CD1c-positive myeloid dendritic cell (primary cell): ENCODE measurements at regions not wholly inside any gene's neighbourhood (a gene's known extent, or its start where the extent isn't known, plus 50 kb on each side); places are given as distances from the start of the nearest gene placed in this dataset.

Experiments
- DNase-seq: peaks from one replicate; pipeline ENCODE4 v3.0.0-alpha.2; 2016; ENCODE audit errors: extremely low spot score

DNA sequence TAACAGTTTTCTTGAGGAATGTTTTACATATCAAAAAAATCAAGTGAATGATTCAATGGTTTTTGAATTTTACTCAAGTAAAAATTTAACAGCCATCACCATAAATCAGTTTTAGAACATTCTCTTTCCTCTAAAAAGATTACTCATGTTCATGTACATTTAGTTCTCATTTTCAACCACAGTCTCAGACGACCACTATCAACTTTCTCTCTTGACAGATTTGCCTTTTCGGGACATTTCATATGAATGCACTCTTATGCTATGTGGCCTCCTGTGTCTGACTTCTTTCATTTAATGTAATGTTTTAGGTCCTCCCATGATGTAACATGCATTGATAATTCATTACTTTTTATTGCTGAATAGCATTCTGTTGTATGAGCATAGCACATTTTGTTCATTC, 309.3 kb upstream of the PLSCR5 start:
- no peak for DNase-seq

- DNase-seq: no peak
Measured at GRCh38 chr3:146912241-146913015, 307.3 kb upstream of the PLSCR5 start.

GRCh38 chr3:146903927-146904326, 298.8 kb upstream of the PLSCR5 start:
- DNase-seq: no peak

DNA sequence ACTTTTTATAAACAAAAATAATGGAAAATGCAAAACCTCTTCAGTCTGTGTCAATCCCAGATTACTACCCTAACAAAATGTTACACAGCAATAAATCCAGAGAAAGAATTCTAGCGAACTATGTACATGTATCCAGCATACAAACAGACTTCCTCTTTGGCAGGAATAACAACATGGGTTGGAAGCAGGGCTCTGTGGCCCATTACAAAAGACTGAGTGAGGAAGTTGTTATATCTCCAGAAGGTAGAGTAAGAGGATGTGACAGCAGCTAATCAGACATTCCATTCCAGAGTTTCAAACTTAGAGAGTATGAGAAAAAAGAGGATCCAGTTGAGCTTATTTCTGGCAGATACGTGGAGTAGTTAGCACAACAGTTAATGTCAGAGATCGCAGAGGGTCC, 294.0 kb upstream of the PLSCR5 start:
- no peak for DNase-seq

DNA sequence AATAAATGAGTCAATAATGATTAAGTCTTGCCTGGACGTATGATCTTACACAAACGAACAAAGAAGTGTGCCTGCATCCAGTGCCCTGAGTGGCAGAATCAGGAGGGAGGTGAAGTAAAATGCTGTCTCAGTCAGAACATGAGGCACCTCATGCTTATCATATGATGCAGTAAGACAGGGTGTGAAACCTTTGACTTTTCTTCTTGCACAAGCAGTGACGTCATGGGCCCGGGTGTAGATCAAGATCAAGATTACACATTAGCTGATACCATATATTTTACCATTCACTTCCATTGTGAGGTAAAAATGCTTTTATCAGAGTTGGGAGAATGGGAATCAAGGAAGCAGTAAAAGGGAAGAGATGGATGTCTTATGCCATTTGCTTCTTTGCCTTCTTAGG, 291.6 kb upstream of the PLSCR5 start:
- DNase-seq: no peak

- DNase-seq: no peak
Measured at GRCh38 chr3:146895026-146895749, 290.0 kb upstream of the PLSCR5 start.

GRCh38 chr3:146894406-146894805, 289.3 kb upstream of the PLSCR5 start:
- no peak for DNase-seq

GRCh38 chr3:146892041-146892440, 286.9 kb upstream of the PLSCR5 start:
- DNase-seq: no peak

GRCh38 chr3:146889626-146890025, 284.5 kb upstream of the PLSCR5 start:
- no peak for DNase-seq

DNA sequence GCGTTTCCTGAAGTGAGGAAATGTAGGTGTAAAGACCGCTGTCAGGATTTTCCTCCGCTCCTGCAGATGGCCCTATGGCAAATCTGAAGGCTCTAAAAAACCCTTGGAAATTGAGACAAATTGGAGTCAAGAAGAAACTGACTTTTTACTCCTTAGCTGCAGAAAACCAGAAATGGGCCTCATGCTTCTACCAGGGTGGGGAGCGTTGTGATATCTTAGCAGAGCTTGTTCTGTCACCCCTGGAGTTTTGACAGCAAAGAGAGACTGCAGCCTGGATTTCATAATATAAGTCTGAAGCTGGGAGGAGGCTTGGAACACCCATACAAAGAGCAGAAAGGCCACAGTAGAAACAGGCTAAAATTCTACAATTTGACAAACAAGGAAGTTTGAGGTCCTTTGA, 283.0 kb upstream of the PLSCR5 start:
- DNase-seq: no peak

- DNase-seq: no peak
Measured at GRCh38 chr3:146884721-146885120, 279.6 kb upstream of the PLSCR5 start.

- DNase-seq: no peak
Measured at GRCh38 chr3:146884296-146884695, 279.1 kb upstream of the PLSCR5 start.

DNA sequence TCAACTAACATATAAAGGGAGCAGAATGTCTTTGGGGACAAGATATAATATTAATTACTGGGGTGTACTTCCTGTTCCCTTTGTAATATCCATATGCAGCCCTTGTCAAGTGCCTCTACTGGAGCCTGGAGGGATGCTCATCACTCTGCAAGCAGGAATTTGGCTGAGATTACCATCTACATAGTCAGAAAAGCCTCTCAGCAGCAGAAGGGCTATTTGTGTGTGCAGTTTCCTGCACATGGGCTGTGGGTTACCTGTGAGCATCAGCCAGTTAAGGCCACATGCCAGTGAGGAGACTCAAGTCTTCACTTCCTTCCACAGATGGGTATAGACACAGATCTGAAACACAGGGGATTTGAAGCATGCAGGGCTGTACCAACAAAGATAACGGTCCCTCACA, 278.1 kb upstream of the PLSCR5 start:
- DNase-seq: no peak

DNA sequence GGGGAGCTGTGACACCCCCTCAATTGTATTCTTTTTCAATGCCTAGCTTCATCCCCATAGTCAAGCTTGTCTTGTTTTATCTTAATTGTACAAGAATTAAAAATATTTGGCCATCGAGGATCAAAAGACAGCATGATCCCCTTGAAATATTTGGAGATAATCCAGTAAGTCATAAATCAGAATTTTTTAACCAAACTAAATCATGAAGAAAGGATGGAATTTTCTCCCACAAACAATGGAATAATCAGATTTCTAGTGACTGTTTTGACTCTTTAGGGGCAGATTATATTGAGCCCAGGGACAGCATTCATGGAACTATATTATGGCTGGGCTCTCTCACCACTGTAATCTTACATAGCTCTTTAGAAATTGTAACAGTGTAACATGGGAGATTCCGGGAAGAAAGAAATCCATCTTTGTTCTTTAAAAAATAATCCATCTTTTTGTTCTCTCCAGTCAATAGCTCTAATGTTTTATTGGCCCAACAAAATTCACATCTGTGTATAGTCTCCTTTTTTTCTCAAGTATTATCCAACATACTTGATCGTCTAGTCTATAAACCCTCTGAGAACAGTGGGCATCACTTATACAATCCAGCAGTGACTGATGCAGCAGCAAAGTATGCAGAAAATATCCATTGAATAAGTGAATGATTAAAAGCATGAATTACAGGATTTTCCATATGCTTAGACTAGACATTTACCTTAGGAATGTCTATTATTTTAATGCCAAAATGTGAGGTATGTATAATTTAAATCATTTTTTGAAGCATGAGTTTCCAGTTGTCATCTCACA, 277.0 kb upstream of the PLSCR5 start:
- DNase-seq: no peak

GRCh38 chr3:146881356-146881755, 276.2 kb upstream of the PLSCR5 start:
- no peak for DNase-seq

- DNase-seq: no peak
Measured at GRCh38 chr3:146873748-146874147, 268.6 kb upstream of the PLSCR5 start.

DNA sequence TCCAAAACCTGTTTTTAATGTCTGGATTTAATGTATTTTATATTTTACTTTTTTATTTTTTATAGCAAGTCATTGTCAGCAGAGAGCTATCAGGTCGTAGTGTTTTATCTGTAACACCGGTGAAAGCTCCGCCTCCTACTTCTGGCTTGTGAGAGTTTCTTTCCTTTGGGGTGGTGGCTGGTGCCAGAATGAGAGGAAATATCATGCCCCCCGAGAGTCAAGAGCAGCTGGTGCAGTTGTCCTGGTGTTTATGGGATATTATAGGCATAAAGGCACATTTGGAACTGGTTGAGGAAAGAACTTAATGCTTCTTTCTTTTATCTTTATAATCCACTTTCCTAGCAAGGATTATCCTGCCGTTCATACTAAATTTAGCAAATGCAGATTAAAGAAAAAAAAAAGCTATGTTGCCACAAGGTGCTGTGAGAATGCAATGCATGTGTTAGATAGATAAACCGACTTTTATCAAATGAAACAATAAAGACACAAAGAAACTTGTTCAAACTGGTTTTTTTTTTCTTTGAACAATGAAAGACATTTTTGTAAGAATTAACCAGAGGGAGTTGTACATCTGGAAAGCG, 260.1 kb upstream of the PLSCR5 start:
- DNase-seq: no peak

DNA sequence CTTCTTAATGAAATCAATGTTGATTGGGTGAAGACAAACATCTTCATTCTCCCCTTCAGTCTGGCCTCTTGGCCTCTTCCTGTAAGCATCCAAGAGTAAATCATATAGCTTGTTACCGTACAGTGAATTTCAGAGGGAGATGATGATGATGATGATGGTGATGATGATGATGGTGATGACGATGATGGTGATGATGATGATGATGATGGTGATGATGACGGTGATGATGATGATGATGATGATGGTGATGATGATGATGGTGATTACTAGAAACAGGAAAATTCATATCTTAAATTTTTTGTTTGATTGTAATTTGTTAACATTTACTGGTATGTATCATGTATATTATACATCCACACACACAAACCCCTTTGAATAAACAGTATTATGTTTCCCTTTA, 256.1 kb upstream of the PLSCR5 start:
- no peak for DNase-seq

DNA sequence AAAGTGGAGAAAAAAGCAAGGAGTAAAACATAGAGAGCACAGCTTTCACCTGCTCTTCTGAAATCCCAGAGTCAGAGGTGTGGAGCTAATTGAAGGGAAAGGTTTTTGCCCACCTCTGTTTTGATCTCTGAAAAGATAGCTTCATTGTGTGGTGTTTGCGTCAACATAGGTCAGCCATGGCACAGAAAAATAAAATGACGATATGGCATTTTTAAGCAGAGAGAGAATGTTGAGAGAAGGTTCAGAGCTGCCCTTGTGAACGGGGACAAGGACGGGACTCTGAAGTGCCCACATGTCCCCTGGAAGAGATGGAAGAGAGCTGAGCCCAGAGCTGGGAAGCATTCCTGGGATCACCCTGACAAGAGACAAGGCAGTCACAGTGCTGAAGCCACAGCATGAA, 249.4 kb upstream of the PLSCR5 start:
- no peak for DNase-seq

DNA sequence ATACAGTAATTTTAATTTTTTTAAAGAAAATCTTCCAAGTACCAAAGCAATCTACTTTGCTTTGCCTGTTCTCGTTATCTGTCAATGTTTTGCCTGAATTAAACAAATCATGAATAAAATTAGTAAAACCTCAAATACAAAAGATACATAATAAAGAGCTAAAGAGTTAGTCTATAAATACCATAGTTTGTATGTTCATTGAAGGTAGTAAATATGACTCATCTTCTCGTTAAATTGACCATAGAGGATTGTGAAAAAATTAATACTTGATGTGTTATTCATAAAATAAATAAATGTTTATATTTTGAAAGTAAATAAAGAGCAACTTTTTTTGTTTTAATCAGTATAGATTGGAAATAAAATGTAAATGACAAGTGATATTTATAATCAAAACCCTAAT, 246.5 kb upstream of the PLSCR5 start:
- no peak for DNase-seq

DNA sequence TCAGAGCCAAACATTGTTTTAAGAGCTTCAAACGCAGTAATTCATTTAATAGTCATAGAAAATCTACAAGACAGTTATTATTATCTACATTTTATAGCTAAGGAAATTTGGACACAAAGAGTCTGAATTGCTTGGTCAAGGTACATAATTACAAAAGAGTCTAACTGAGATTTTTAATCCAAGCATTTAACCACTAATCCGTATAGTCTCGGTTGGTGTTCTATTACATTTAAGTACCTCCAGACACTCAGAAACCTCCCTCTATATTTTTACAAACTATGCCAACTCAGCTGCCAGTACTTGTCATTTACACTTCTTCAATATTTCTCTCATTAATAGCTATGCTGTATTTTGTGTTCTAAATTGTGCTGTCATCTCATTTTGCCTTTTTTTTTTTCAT, 240.2 kb upstream of the PLSCR5 start:
- DNase-seq: no peak

DNA sequence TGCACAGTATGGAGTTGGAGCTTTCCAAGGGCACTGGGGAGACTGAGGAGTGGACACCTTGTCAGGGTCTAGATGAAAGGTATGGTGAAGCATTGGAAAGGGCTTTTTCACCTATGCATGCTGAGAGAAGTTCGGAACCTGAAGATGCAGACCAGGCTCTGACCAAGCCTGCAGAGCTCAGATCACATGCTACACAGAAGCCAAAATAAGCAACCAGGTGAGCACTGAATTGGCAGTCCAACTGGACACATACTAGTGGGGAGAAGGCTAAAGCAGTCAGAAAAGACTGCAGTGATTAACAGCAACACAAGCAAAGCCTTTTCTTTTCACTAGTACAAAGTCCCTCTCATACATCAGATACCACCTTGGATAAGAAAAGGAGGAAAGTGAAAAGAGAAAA, 238.3 kb upstream of the PLSCR5 start:
- no peak for DNase-seq
